B cell (primary cell): ENCODE measurements at regions not wholly inside any gene's neighbourhood (a gene's known extent, or its start where the extent isn't known, plus 50 kb on each side); places are given as distances from the start of the nearest gene placed in this dataset.

Experiments
- ATAC-seq: fragments of 200-7000 bp; cut with Tn5 transposase; one replicate; pipeline ENCODE4 v1.10.0; 2021; ENCODE audit warnings: low read depth, mild to moderate bottlenecking, moderate number of reproducible peaks, moderate library complexity
- CTCF ChIA-PET: fragments of 350-600 bp; sonication (Branson Sonifier 250); formaldehyde crosslinking; loops from one replicate; lab custom pipeline; 2021; ENCODE audit warnings: antibody characterized with exemption, inconsistent platforms; lab: Charles Lee
- POLR2A ChIA-PET: fragments of 350-600 bp; sonication (Branson Sonifier 250); formaldehyde crosslinking; loops from one replicate; lab custom pipeline; 2021; ENCODE audit warnings: antibody characterized with exemption; lab: Charles Lee
- DNase-seq: peaks from one replicate; pipeline ENCODE4 v3.0.0; 2013
- H2AFZ ChIP-seq: 2 replicates; pipeline ENCODE4 v1.6.1; 2012; ENCODE audit warnings: mild to moderate bottlenecking, low read depth, low read length; ENCODE audit not compliant: insufficient read depth, poor library complexity, severe bottlenecking
- H3K27ac ChIP-seq, 2 donors: 1 replicate in 1 of 2; 2 replicates in 1 of 2; pipeline ENCODE4 v1.5.1; 2012 to 2013; ENCODE audit warnings: low read length in 2 of 2, mild to moderate bottlenecking in 2 of 2, moderate library complexity in 1 of 2
- H3K27me3 ChIP-seq, 4 experiments: fragments of 200-600 bp in 1 of 4; sonication (generic) in 1 of 4; replicated peaks in 1 of 4; 1 replicate in 2 of 4; 2 replicates in 2 of 4; pipeline versions ENCODE4 v1.6.1 to v1.7.0; 2013 to 2016; ENCODE audit warnings: low read length in 3 of 4, mild to moderate bottlenecking in 2 of 4, mixed read lengths in 1 of 4, moderate library complexity in 1 of 4; ENCODE audit not compliant: insufficient read depth in 4 of 4, control insufficient read depth in 3 of 4; ENCODE audit errors: control extremely low read depth in 1 of 4
- H3K36me3 ChIP-seq, 2 experiments: replicated peaks in 1 of 2; 1 replicate in 1 of 2; 2 replicates in 1 of 2; pipeline versions ENCODE4 v1.6.1 to v1.7.1; 2013; ENCODE audit warnings: low read length in 1 of 2; ENCODE audit not compliant: insufficient read depth in 2 of 2, control insufficient read depth in 1 of 2; ENCODE audit errors: control extremely low read depth in 1 of 2, extremely low read depth in 1 of 2
- H3K4me1 ChIP-seq, 2 donors: fragments of 200-600 bp in 1 of 2; sonication (generic) in 1 of 2; 1 replicate in 1 of 2; 2 replicates in 1 of 2; pipeline versions ENCODE4 v1.5.1 to v1.6.1; 2013 to 2017; ENCODE audit warnings: low read length in 2 of 2; ENCODE audit not compliant: control insufficient read depth in 2 of 2, insufficient read depth in 2 of 2
- H3K4me2 ChIP-seq: replicated peaks from 2 replicates; pipeline ENCODE3; 2012; ENCODE audit warnings: mild to moderate bottlenecking, low read depth, low read length; ENCODE audit not compliant: poor library complexity, severe bottlenecking
- H3K4me3 ChIP-seq, 5 experiments: fragments of 200-600 bp in 1 of 5; sonication (generic) in 1 of 5; 1 replicate in 3 of 5; 2 replicates in 2 of 5; pipeline versions ENCODE4 v1.5.1 to v1.7.0; 2011 to 2016; ENCODE audit warnings: low read length in 4 of 5, mild to moderate bottlenecking in 4 of 5, low read depth in 2 of 5, control low read depth in 1 of 5, moderate library complexity in 1 of 5; ENCODE audit not compliant: insufficient read depth in 1 of 5; ENCODE audit errors: control extremely low read depth in 1 of 5, extremely low read depth in 1 of 5
- H3K79me2 ChIP-seq: fragments of 200-600 bp; sonication (generic); one replicate; pipeline ENCODE4 v1.6.0; 2016; ENCODE audit warnings: low read length; ENCODE audit not compliant: control insufficient read depth, insufficient read depth
- H3K9ac ChIP-seq: fragments of 200-600 bp; sonication (generic); 2 replicates; pipeline ENCODE4 v1.6.1; 2017; ENCODE audit warnings: mild to moderate bottlenecking, low read length, moderate library complexity
- H3K9me3 ChIP-seq, 3 donors: one replicate each; pipeline versions ENCODE4 v1.6.1 to v1.7.1; 2013; ENCODE audit warnings: low read length in 2 of 3; ENCODE audit not compliant: control insufficient read depth in 2 of 3, insufficient read depth in 1 of 3; ENCODE audit errors: control extremely low read depth in 1 of 3
- H4K20me1 ChIP-seq: 2 replicates; pipeline ENCODE4 v1.6.0; 2012; ENCODE audit warnings: mild to moderate bottlenecking, low read length; ENCODE audit not compliant: insufficient read depth, control insufficient read depth, poor library complexity, severe bottlenecking
- H3K27ac Mint-ChIP-seq: one replicate; pipeline ENCODE4 v1.8.0; 2021; ENCODE audit warnings: mixed read lengths
- H3K27me3 Mint-ChIP-seq: one replicate; pipeline ENCODE4 v1.8.0; 2021; ENCODE audit warnings: mixed read lengths
- H3K4me1 Mint-ChIP-seq: one replicate; pipeline ENCODE4 v1.8.0; 2021; ENCODE audit warnings: mixed read lengths
- H3K4me3 Mint-ChIP-seq: one replicate; pipeline ENCODE4 v1.8.0; 2021; ENCODE audit warnings: mixed read lengths
- H3K9me3 Mint-ChIP-seq: one replicate; pipeline ENCODE4 v1.8.0; 2022; ENCODE audit warnings: mixed read lengths; ENCODE audit not compliant: insufficient read depth
- EZH2 ChIP-seq: IDR thresholded peaks from 2 replicates; pipeline ENCODE4 v1.6.1; 2012; ENCODE audit warnings: borderline replicate concordance, low read depth, mild to moderate bottlenecking, moderate library complexity, low read length; ENCODE audit not compliant: insufficient read depth, poor library complexity, severe bottlenecking
- WGBS: methylation state at CpG from one replicate; pipeline ENCODE4 v1.1.5; 2013; ENCODE audit warnings: missing lambda C conversion rate; ENCODE audit not compliant: insufficient coverage; 5-methylcytosine and 5-hydroxymethylcytosine counted together
- intact Hi-C: fragments of 100-400 bp; cut with micrococcal nuclease; formaldehyde crosslinking; loops from one replicate; pipeline ENCODE4 v1.10.0; 2022
- TF ChIP-seq, protein P1 (sequence below): fragments of 200-600 bp; IDR thresholded peaks from one replicate; pipeline ENCODE4 v1.8.0; 2022; ENCODE audit warnings: antibody characterized with exemption, mild to moderate bottlenecking

DNA sequence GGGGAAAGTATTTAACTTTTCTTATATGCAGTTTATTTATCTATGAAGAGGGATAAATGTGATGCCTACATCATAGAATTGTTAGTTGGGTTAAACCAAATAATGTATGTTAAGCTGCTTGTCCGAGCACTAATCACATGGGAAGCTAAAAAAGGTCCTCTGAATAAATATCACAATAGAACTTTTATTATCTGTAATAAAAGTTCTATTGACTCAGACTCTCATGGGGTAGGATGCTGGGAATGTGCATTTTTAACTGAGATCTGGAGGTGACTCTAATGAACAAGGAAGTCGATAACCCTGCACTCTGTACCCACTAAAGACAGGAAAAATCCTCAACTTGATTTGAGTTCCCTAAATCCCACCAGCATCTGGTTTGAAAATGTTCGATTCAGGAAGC, 205.9 kb upstream of the IL12B start:
- CTCF ChIA-PET = interaction anchor here (0.6 to 0.7 kb wide), 3 partner anchors 13 to 27 kb away, joined by 3 to 5 read pairs (median 3); no protein-coding TSS in a partner anchor
- Histone ChIP-seq H3K4me3 (no peak overlapping the region), H3K9ac (no peak overlapping the region), H3K4me2 (no peak overlapping the region), H3K36me3 (no peaks in the 10 kb centered on the region), H4K20me1 (no peaks in the 10 kb centered on the region), H3K4me1 (no peaks in the 10 kb centered on the region), H2AFZ (no peak overlapping the region), H3K27ac (no peak overlapping the region), H3K79me2 (no peaks in the 10 kb centered on the region), H3K9me3 (no peaks in the 10 kb centered on the region), H3K27me3 (no peaks in the 10 kb centered on the region)
- POLR2A ChIA-PET = no interaction called here
- H3K27me3 Mint-ChIP-seq = no peaks in the 10 kb centered on the region
- no peak for TF ChIP-seq EZH2
- TF ChIP-seq, protein P1, sequence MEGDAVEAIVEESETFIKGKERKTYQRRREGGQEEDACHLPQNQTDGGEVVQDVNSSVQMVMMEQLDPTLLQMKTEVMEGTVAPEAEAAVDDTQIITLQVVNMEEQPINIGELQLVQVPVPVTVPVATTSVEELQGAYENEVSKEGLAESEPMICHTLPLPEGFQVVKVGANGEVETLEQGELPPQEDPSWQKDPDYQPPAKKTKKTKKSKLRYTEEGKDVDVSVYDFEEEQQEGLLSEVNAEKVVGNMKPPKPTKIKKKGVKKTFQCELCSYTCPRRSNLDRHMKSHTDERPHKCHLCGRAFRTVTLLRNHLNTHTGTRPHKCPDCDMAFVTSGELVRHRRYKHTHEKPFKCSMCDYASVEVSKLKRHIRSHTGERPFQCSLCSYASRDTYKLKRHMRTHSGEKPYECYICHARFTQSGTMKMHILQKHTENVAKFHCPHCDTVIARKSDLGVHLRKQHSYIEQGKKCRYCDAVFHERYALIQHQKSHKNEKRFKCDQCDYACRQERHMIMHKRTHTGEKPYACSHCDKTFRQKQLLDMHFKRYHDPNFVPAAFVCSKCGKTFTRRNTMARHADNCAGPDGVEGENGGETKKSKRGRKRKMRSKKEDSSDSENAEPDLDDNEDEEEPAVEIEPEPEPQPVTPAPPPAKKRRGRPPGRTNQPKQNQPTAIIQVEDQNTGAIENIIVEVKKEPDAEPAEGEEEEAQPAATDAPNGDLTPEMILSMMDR = no peak
- no peak overlapping the region for H3K4me3 Mint-ChIP-seq
- no peak for DNase-seq
- no peaks in the 10 kb centered on the region for H3K4me1 Mint-ChIP-seq
- intact Hi-C loops = no loop called here
- H3K27ac Mint-ChIP-seq = no peak overlapping the region
- WGBS = 83% methylated on average over 1 of the region's 3 CpGs
- H3K9me3 Mint-ChIP-seq = no peaks in the 10 kb centered on the region
- ATAC-seq = no peak

DNA sequence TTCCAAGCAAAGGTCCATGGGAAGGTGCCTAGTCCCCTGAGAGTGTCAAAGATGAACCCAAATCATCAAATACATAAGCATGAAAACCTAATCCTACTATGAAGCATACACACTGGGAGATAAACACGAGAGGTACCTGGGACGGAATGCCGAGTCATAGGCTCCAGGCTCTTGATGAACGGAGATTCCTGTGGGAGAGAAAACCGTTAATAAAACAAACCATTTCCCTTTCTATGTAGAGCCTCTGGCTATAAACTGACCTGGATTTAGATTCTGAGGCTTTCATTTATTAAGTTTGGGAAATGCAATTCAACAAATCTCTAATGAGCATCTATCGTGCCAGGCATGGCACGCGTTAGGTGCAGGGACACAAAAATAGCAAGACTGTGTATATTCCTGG, 206.4 kb upstream of the IL12B start:
- ChIA-PET CTCF (no interaction called here), POLR2A (no interaction called here)
- Histone ChIP-seq H3K4me3 (no peak overlapping the region), H3K36me3 (no peaks in the 10 kb centered on the region), H3K4me2 (no peak overlapping the region), H3K9ac (no peak overlapping the region), H3K27me3 (no peaks in the 10 kb centered on the region), H3K27ac (no peak overlapping the region), H3K4me1 (no peaks in the 10 kb centered on the region), H2AFZ (no peak overlapping the region), H3K79me2 (no peaks in the 10 kb centered on the region), H3K9me3 (no peaks in the 10 kb centered on the region), H4K20me1 (no peaks in the 10 kb centered on the region)
- Mint-ChIP-seq H3K27ac (no peak overlapping the region), H3K4me3 (no peak overlapping the region), H3K4me1 (no peaks in the 10 kb centered on the region), H3K9me3 (no peaks in the 10 kb centered on the region), H3K27me3 (no peaks in the 10 kb centered on the region)
- intact Hi-C loops = no loop called here
- WGBS = 100% methylated on average over 3 of the region's 8 CpGs
- TF ChIP-seq, protein P1 = no peak
- TF ChIP-seq EZH2 = no peak
- no peak for ATAC-seq
- DNase-seq = no peak
